ENCODE measurements at regions not wholly inside any gene's neighbourhood (a gene's known extent, or its start where the extent isn't known, plus 50 kb on each side); places are given as distances from the start of the nearest gene placed in this dataset.

DNA sequence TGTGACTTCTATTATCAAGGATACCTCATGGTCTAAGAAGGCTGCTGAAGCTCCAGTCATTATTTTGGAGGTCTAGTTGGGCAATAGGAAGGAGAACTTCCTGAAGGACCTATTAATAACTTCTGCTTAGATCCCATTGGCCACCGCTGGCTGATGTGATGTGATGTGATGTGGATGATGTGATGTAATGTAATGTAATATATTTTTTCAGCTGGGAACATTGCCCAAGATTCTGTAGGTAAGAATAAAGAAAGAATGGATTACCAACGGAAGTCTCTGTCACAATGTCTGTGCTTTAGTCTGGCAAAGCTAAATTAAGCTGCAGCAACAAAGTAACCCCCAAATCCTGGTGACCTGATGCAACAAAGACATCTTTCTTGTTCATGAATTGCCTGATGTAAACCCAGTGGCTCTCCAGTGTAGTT is 233.7 kb downstream of the PTEN start:
- H3K27ac ChIP-seq: no peak overlapping the region

DNA sequence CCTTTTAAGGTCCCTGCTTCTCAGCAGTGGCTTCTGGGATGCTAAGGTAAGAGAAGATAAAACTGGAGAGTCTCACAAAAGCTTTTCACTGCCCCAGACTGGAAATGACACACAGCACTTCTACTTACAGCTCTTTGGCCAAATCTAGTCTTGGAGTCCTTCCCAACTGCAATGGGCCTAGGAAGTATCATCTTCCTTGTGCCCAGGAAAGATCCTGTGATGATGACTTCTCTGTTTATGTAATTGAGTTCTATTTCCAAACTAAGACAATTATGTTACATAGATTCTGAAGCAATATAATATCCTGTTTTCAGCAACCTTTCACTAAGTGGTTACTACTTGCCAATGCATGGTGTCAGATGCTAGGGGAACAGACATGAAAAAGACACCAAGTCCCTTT is 234.1 kb downstream of the PTEN start:
- H3K4me1 ChIP-seq: no peaks in the 10 kb centered on the region
- no peaks in the 10 kb centered on the region for H3K27me3 ChIP-seq
- TF ChIP-seq POLR2A (IDR thresholded peaks at IDR 0.05): no peak
- TF ChIP-seq, protein P1, sequence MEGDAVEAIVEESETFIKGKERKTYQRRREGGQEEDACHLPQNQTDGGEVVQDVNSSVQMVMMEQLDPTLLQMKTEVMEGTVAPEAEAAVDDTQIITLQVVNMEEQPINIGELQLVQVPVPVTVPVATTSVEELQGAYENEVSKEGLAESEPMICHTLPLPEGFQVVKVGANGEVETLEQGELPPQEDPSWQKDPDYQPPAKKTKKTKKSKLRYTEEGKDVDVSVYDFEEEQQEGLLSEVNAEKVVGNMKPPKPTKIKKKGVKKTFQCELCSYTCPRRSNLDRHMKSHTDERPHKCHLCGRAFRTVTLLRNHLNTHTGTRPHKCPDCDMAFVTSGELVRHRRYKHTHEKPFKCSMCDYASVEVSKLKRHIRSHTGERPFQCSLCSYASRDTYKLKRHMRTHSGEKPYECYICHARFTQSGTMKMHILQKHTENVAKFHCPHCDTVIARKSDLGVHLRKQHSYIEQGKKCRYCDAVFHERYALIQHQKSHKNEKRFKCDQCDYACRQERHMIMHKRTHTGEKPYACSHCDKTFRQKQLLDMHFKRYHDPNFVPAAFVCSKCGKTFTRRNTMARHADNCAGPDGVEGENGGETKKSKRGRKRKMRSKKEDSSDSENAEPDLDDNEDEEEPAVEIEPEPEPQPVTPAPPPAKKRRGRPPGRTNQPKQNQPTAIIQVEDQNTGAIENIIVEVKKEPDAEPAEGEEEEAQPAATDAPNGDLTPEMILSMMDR (IDR thresholded peaks at IDR 0.05): no peak
- no peaks in the 10 kb centered on the region for H3K36me3 ChIP-seq
- no peak overlapping the region for H3K4me3 ChIP-seq
- no peaks in the 10 kb centered on the region for H3K9me3 ChIP-seq
- no peak overlapping the region for H3K27ac ChIP-seq
- no peak for DNase-seq

More for the DNA sequence above, 233.7 kb downstream of the PTEN start:
- DNase-seq: no peak
- H3K27me3 ChIP-seq: no peaks in the 10 kb centered on the region
- H3K9me3 ChIP-seq: no peaks in the 10 kb centered on the region
- H3K4me1 ChIP-seq: no peaks in the 10 kb centered on the region
- H3K36me3 ChIP-seq: no peaks in the 10 kb centered on the region
- no peak overlapping the region for H3K4me3 ChIP-seq
- TF ChIP-seq, protein P1 (IDR thresholded peaks at IDR 0.05): no peak
- TF ChIP-seq POLR2A (IDR thresholded peaks at IDR 0.05): no peak

DNA sequence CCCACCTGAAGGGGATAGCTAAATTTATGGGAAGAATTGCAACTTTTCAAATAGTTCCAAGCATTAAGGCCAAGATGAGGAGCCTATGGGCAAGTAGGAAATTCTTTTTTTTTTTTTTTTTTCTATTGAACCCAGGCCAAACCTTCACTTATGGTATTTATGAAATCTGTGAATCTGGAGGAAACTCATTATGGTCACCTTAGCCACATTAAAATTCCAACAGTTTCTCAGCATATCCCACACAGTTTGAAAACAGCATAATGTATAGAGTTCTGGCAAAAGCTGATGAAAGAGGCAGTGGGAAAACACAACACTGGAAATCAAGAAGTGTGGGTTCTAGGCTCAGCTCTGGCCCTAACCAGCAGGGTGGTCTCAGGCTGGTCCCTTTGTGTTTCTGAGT is 236.9 kb downstream of the PTEN start:
- no peaks in the 10 kb centered on the region for H3K9me3 ChIP-seq
- no peak for TF ChIP-seq POLR2A (IDR thresholded peaks at IDR 0.05)
- TF ChIP-seq, protein P1 (IDR thresholded peaks at IDR 0.05): no peak
- H3K27me3 ChIP-seq: no peaks in the 10 kb centered on the region
- no peak overlapping the region for H3K27ac ChIP-seq
- no peaks in the 10 kb centered on the region for H3K4me1 ChIP-seq
- no peak overlapping the region for H3K4me3 ChIP-seq
- no peaks in the 10 kb centered on the region for H3K36me3 ChIP-seq
- no peak for DNase-seq

DNA sequence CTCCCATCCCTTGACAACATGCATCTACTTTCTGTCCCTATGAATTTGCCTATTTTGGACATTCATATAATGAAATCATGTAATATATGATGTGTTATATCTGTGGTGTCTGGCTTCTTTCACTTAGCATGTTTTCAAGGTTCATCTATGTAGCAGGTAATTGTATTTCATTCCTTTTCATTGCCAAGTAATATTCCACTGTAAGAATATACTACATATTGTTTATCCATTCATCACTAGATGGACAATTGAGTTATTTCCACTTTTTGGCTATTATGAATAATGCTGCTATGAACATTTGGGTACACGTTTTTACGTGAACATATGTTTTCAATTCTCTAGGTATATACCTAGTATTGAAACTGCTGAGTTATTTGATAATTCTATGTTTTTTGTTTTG is 238.2 kb downstream of the PTEN start:
- TF ChIP-seq, protein P1 (IDR thresholded peaks at IDR 0.05): no peak
- TF ChIP-seq POLR2A (IDR thresholded peaks at IDR 0.05): no peak
- no peaks in the 10 kb centered on the region for H3K36me3 ChIP-seq
- DNase-seq: no peak
- H3K9me3 ChIP-seq: no peaks in the 10 kb centered on the region
- H3K27ac ChIP-seq: no peak overlapping the region
- H3K4me1 ChIP-seq: no peaks in the 10 kb centered on the region
- no peak overlapping the region for H3K4me3 ChIP-seq
- no peaks in the 10 kb centered on the region for H3K27me3 ChIP-seq

DNA sequence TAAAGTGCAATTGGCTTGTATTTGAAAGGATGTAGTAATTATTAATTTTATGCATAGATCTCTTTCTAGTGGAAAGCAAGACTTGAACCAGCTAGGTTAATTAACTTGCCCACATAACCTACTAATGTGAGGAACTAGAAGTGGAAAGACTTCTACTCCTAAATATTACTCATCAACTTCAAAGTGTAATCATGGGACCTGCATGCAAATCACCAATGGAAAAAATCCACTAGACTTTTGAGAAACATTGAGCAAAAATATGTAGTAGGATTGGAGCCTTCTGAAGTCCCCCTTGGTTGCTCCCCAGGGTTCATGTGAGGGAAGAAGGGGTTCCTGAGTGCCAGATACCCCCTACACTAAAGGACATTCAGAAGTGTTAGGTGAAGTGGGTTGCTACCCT is 240.2 kb downstream of the PTEN start:
- DNase-seq: no peak
- no peaks in the 10 kb centered on the region for H3K36me3 ChIP-seq
- H3K27me3 ChIP-seq: no peaks in the 10 kb centered on the region
- no peaks in the 10 kb centered on the region for H3K9me3 ChIP-seq
- H3K4me1 ChIP-seq: peaks cover 0 to 5% (median 0%) of the 10 kb centered on the region in 4 donors
- TF ChIP-seq, protein P1 (IDR thresholded peaks at IDR 0.05): no peak
- no peak for TF ChIP-seq POLR2A (IDR thresholded peaks at IDR 0.05)
- no peak overlapping the region for H3K27ac ChIP-seq
- no peak overlapping the region for H3K4me3 ChIP-seq

DNA sequence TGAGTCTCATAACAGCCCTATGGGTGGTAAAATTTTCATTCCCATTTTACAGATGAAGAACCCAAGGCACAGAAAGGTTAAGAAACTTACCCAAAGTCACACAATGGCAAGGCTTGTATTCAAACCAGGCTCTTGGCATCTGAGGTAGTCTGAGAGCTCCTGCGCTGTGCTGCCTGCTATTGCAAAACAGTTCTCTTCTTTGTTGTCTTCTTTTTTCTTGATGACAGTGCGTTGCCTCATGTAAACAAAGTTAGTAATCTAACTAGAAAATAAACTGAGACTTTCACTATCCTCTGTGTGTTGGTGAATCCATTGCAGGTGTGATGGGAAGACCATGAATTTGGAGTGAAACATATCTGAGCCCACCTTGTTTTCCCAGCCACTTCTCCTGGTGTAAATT is 240.8 kb downstream of the PTEN start:
- no peak overlapping the region for H3K27ac ChIP-seq
- H3K4me3 ChIP-seq: no peak overlapping the region
- H3K4me1 ChIP-seq: peaks cover 0 to 5% (median 0%) of the 10 kb centered on the region in 4 donors
- DNase-seq: no peak
- H3K9me3 ChIP-seq: no peaks in the 10 kb centered on the region
- no peaks in the 10 kb centered on the region for H3K36me3 ChIP-seq
- no peak for TF ChIP-seq POLR2A (IDR thresholded peaks at IDR 0.05)
- TF ChIP-seq, protein P1 (IDR thresholded peaks at IDR 0.05): no peak
- no peaks in the 10 kb centered on the region for H3K27me3 ChIP-seq

Measured in Peyer's patch (tissue), 4 donors.